LoVo (cell line): ENCODE measurements at regions not wholly inside any gene's neighbourhood (a gene's known extent, or its start where the extent isn't known, plus 50 kb on each side); places are given as distances from the start of the nearest gene placed in this dataset.

Source experiments
- DNase-seq: peaks from one replicate; pipeline ENCODE4 v3.0.0-alpha.2; 2016; ENCODE audit warnings: low spot score

GRCh38 chr2:18133310-18133709 lies 254.8 kb downstream of the KCNS3 start:
- DNase-seq = no peak

GRCh38 chr2:18132697-18133096 lies 254.2 kb downstream of the KCNS3 start:
- no peak for DNase-seq

GRCh38 chr2:18131761-18132160 lies 253.3 kb downstream of the KCNS3 start:
- no peak for DNase-seq

- DNase-seq = no peak
Observed at GRCh38 chr2:18129348-18129747, 250.9 kb downstream of the KCNS3 start.

GRCh38 chr2:18125303-18125702 lies 246.8 kb downstream of the KCNS3 start:
- DNase-seq = no peak

GRCh38 chr2:18124116-18124835 lies 245.8 kb downstream of the KCNS3 start:
- DNase-seq = no peak

GRCh38 chr2:18123577-18123976 lies 245.1 kb downstream of the KCNS3 start:
- no peak for DNase-seq

- DNase-seq = no peak
Observed at GRCh38 chr2:18123211-18123570, 244.7 kb downstream of the KCNS3 start.

- DNase-seq = no peak
Observed at GRCh38 chr2:18122544-18123210, 244.2 kb downstream of the KCNS3 start.

GRCh38 chr2:18119883-18120282 lies 241.4 kb downstream of the KCNS3 start:
- no peak for DNase-seq

- DNase-seq = no peak
Observed at GRCh38 chr2:18118703-18119102, 240.2 kb downstream of the KCNS3 start.

- peak; percentile 19 for DNase-seq
Observed at GRCh38 chr2:18117592-18117991, 239.1 kb downstream of the KCNS3 start.

- no peak for DNase-seq
Observed at GRCh38 chr2:18110222-18110621, 231.8 kb downstream of the KCNS3 start.

- no peak for DNase-seq
Observed at GRCh38 chr2:18106841-18107240, 228.4 kb downstream of the KCNS3 start.

- no peak for DNase-seq
Observed at GRCh38 chr2:18105929-18106328, 227.5 kb downstream of the KCNS3 start.

- DNase-seq = no peak
Observed at GRCh38 chr2:18104595-18105224, 226.2 kb downstream of the KCNS3 start.

GRCh38 chr2:18096836-18097405 lies 218.5 kb downstream of the KCNS3 start:
- DNase-seq = no peak

- no peak for DNase-seq
Observed at GRCh38 chr2:18094277-18094676, 215.8 kb downstream of the KCNS3 start.

- no peak for DNase-seq
Observed at GRCh38 chr2:18093196-18093595, 214.7 kb downstream of the KCNS3 start.

- DNase-seq = no peak
Observed at GRCh38 chr2:18092760-18093159, 214.3 kb downstream of the KCNS3 start.

- DNase-seq = no peak
Observed at GRCh38 chr2:18085593-18085992, 207.1 kb downstream of the KCNS3 start.

- no peak for DNase-seq
Observed at GRCh38 chr2:18084376-18084775, 205.9 kb downstream of the KCNS3 start.

GRCh38 chr2:18083806-18084205 lies 205.3 kb downstream of the KCNS3 start:
- DNase-seq = no peak
